ENCODE measurements at regions not wholly inside any gene's neighbourhood (a gene's known extent, or its start where the extent isn't known, plus 50 kb on each side); places are given as distances from the start of the nearest gene placed in this dataset.

- no peak overlapping the region for H3K27ac ChIP-seq (ENCODE audit: low read depth, low read length)
- WGBS, 2 experiments (ENCODE audit: extremely low coverage in 1 of 2, insufficient coverage in 1 of 2, insufficient read length in 1 of 2, insufficient replicate concordance in 2 of 2, low coverage in 1 of 2, low lambda C conversion rate in 2 of 2, missing lambda C conversion rate in 1 of 2): 88% methylated on average over 14 of the region's 14 CpGs; no CpG with 5 or more reads in 1 of the 2 experiments
- H2AK5ac ChIP-seq (ENCODE audit: low read depth, low read length): no peak overlapping the region
- H3K23ac ChIP-seq (ENCODE audit: insufficient read length): no peak overlapping the region
- no peak overlapping the region for H3K4me2 ChIP-seq (ENCODE audit: insufficient read depth in 1 of 2, low read depth in 2 of 2, low read length in 2 of 2)
- DNase-seq (ENCODE audit: low read depth in 1 of 2, low spot score in 2 of 2): no peak
- H3K23me2 ChIP-seq (ENCODE audit: low read depth, low read length): no peaks in the 10 kb centered on the region
- no peak overlapping the region for H4K5ac ChIP-seq (ENCODE audit: insufficient read length, low read depth, low read length)
- H3K79me2 ChIP-seq (ENCODE audit: control insufficient read depth in 1 of 2, insufficient read depth in 2 of 2, low read length in 2 of 2): no peaks in the 10 kb centered on the region
- H3K4me3 ChIP-seq (ENCODE audit: extremely low read depth in 1 of 4, insufficient read depth in 2 of 4, low read depth in 3 of 4, low read length in 4 of 4): no peak overlapping the region
- no peak overlapping the region for H3K56ac ChIP-seq (replicated peaks; ENCODE audit: insufficient read length, low read depth, low read length)
- no peak overlapping the region for H2BK12ac ChIP-seq (ENCODE audit: low read depth, low read length)
- no peaks in the 10 kb centered on the region for H3K9me3 ChIP-seq (ENCODE audit: insufficient read depth in 2 of 2, low read depth in 1 of 2, low read length in 1 of 2)
- no peak overlapping the region for H3K14ac ChIP-seq (ENCODE audit: insufficient read length)
- H3K18ac ChIP-seq (ENCODE audit: extremely low read depth, low read length): no peak overlapping the region
- ChIA-PET CTCF (ENCODE audit: partially characterized antibody) (interaction anchor here (1.2 to 1.8 kb wide), 5 partner anchors 9 to 145 kb away, joined by 3 to 10 read pairs (median 4); no protein-coding TSS in a partner anchor), POLR2A (ENCODE audit: partially characterized antibody) (no interaction called here)
- FAIRE-seq: no peak
- no peak overlapping the region for H4K8ac ChIP-seq (ENCODE audit: extremely low read depth, insufficient read depth, low read length)
- H4K20me1 ChIP-seq (replicated peaks in 1 of 2; ENCODE audit: control insufficient read depth in 1 of 2, insufficient read depth in 2 of 2, low read length in 2 of 2): no peaks in the 10 kb centered on the region
- TF ChIP-seq GABPA (IDR thresholded peaks at IDR 0.05; ENCODE audit: borderline replicate concordance, insufficient read depth, low read length): no peak
- TF ChIP-seq ZNF274 (IDR thresholded peaks at IDR 0.05; ENCODE audit: borderline replicate concordance, extremely low read depth, low read length): no peak
- no peak for TF ChIP-seq NANOG (IDR thresholded peaks at IDR 0.05; ENCODE audit: insufficient read depth, low read depth, low read length, poor library complexity, severe bottlenecking)
- TF ChIP-seq KDM4A (IDR thresholded peaks at IDR 0.05; ENCODE audit: low read depth, low read length, severe bottlenecking): no peak
- TF ChIP-seq TAF1 (IDR thresholded peaks at IDR 0.05; ENCODE audit: low read depth, low read length): no peak
- TF ChIP-seq BACH1 (IDR thresholded peaks at IDR 0.05; ENCODE audit: low read length): no peak
- no peak for TF ChIP-seq HDAC2 (IDR thresholded peaks at IDR 0.05; ENCODE audit: borderline replicate concordance in 1 of 2, low read depth in 2 of 2, low read length in 2 of 2)
- no peak for TF ChIP-seq SIX5 (IDR thresholded peaks at IDR 0.05; ENCODE audit: low read depth, low read length)
- TF ChIP-seq KDM1A (IDR thresholded peaks at IDR 0.05; ENCODE audit: borderline replicate concordance, low read length): no peak
- no peak for TF ChIP-seq RFX5 (IDR thresholded peaks at IDR 0.05; ENCODE audit: borderline replicate concordance, low read depth, low read length)
- TF ChIP-seq SP4 (IDR thresholded peaks at IDR 0.05; ENCODE audit: low read length): no peak
- TF ChIP-seq ATF3 (IDR thresholded peaks at IDR 0.05; ENCODE audit: insufficient read depth, low read depth, low read length): no peak
- no peak for TF ChIP-seq SUZ12 (IDR thresholded peaks at IDR 0.05; ENCODE audit: low read length)
- TF ChIP-seq KDM5A (IDR thresholded peaks at IDR 0.05; ENCODE audit: low read length): no peak
- no peak overlapping the region for H2AFZ ChIP-seq (ENCODE audit: low read length)
- no peak overlapping the region for H2BK5ac ChIP-seq (ENCODE audit: low read depth, low read length)
- H2BK15ac ChIP-seq (ENCODE audit: low read length): no peak overlapping the region
- H3K4ac ChIP-seq (replicated peaks; ENCODE audit: insufficient read length, low read depth, low read length): no peak overlapping the region
- no peak overlapping the region for H2BK120ac ChIP-seq (replicated peaks; ENCODE audit: low read depth, low read length)
- H2BK20ac ChIP-seq (ENCODE audit: low read length): no peak overlapping the region
- 0 out of 7 replicates have a peak, but pooled peaks cover 0 to 3% (median 0%) of the 10 kb centered on the region in 4 experiments for H3K4me1 ChIP-seq (replicated peaks in 1 of 4; ENCODE audit: control insufficient read depth in 3 of 4, insufficient read depth in 4 of 4, low read length in 3 of 4)
- H3K27me3 ChIP-seq (replicated peaks in 1 of 4; ENCODE audit: control insufficient read depth in 3 of 4, extremely low read depth in 1 of 4, insufficient read depth in 3 of 4, low read length in 3 of 4): no peaks in the 10 kb centered on the region
- H4K91ac ChIP-seq (replicated peaks; ENCODE audit: insufficient read length, low read length): no peak overlapping the region
- H3K79me1 ChIP-seq (ENCODE audit: low read depth, low read length): no peaks in the 10 kb centered on the region
- no peak overlapping the region for H3K9ac ChIP-seq (replicated peaks in 1 of 4; ENCODE audit: extremely low read depth in 1 of 4, low read depth in 3 of 4, low read length in 3 of 4)
- H3K36me3 ChIP-seq (ENCODE audit: control insufficient read depth in 2 of 4, insufficient read depth in 4 of 4, low read length in 3 of 4): no peaks in the 10 kb centered on the region
Observed at GRCh38 chr11:11182261-11182660, 170.8 kb downstream of the CSNK2A3 start.

Data from H1 (cell line).